ENCODE measurements at regions not wholly inside any gene's neighbourhood (a gene's known extent, or its start where the extent isn't known, plus 50 kb on each side); places are given as distances from the start of the nearest gene placed in this dataset.

DNA sequence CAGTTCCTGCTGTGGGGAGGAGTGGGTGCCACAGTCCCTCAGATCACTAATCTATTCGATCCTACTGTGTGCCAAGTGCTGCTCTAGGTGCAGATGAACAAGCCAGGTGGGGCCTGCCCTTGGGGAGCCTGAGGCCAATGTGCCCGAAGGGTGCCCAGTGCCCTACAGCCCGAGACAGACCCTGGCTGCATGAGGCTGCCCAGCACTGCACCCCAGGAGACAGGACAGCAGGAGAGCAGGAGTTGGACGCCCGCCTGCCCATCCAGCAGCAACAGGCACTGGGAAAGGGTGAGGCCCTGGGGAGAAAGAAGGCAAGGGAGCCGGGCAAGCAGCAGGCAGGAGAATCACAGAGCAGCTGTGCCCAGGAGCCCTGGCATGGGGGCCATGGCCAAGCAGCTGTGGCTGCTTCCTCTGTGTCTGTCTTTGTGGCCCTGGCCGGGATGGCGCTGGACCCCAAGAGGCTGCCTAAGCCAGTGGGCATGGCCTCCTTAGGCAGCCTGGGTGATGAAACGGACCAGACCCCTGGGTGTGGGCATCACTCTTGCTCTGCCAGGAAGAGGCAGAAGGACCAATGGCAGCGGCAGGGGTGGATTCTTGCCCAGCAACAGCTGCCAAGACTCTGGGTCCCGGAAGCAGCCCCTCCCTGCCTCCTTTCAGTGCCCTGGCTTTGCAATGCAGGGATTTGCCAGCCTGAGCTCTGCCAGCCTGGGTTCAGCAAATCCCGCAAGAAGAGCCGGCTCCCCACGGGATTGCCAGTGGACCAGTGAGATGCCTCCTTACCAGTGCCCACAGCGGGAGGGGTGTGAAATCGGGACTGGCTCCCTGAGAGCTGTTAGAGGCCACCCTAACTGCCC, 179.6 kb upstream of the TNRC6C start:
- Histone ChIP-seq H3K36me3 (no peaks in the 10 kb centered on the region), H3K27ac (no peak overlapping the region), H3K27me3 (peaks cover 20% of the 10 kb centered on the region), H3K4me3 (no peak overlapping the region), H3K4me1 (no peaks in the 10 kb centered on the region), H3K9me3 (replicated peaks) (no peaks in the 10 kb centered on the region)
- DNase-seq = peak in 1 of 2 experiments; percentile 35

GRCh38 chr17:77779711-77780539, 178.6 kb upstream of the TNRC6C start:
- Histone ChIP-seq H3K27ac (no peak overlapping the region), H3K27me3 (peaks cover 21% of the 10 kb centered on the region)
- peak; percentile 33 to 50 for DNase-seq

GRCh38 chr17:77781536-77781935, 177.0 kb upstream of the TNRC6C start:
- H3K27ac ChIP-seq = no peak overlapping the region
- no peak overlapping the region for H3K4me3 ChIP-seq
- DNase-seq = no peak
- H3K9me3 ChIP-seq (replicated peaks) = no peaks in the 10 kb centered on the region
- H3K4me1 ChIP-seq = no peaks in the 10 kb centered on the region
- peaks cover 21% of the 10 kb centered on the region for H3K27me3 ChIP-seq
- no peaks in the 10 kb centered on the region for H3K36me3 ChIP-seq

More at GRCh38 chr17:77779711-77780539, 178.6 kb upstream of the TNRC6C start:
- H3K9me3 ChIP-seq (replicated peaks) = no peaks in the 10 kb centered on the region
- H3K4me3 ChIP-seq = no peak overlapping the region
- H3K4me1 ChIP-seq = no peaks in the 10 kb centered on the region
- no peaks in the 10 kb centered on the region for H3K36me3 ChIP-seq

DNA sequence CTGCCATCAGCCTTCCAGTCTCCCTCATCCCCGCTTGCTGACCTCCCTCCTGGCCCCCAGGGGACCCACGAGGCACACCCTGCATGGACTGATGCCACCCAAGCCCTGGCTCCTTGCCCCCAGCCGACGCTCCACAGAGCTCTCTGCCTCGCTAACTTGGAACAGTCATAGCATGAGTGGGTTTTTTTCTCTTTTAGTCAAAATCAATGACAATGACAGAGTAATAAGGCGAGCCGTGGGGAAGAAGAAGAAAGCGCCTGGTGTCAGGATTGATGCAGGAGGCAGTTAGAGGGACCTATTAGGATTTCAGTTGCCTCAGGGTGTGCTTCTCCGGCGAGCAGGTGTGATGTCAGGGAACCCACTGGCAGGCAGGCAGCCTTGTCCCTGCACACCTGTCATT, 176.3 kb upstream of the TNRC6C start:
- Histone ChIP-seq H3K4me1 (no peaks in the 10 kb centered on the region), H3K9me3 (replicated peaks) (no peaks in the 10 kb centered on the region), H3K4me3 (no peak overlapping the region), H3K27me3 (peaks cover 21% of the 10 kb centered on the region), H3K27ac (no peak overlapping the region), H3K36me3 (no peaks in the 10 kb centered on the region)
- no peak for DNase-seq

- no peaks in the 10 kb centered on the region for H3K4me1 ChIP-seq
- H3K36me3 ChIP-seq = no peaks in the 10 kb centered on the region
- no peak overlapping the region for H3K27ac ChIP-seq
- H3K9me3 ChIP-seq (replicated peaks) = no peaks in the 10 kb centered on the region
- peaks cover 21% of the 10 kb centered on the region for H3K27me3 ChIP-seq
- no peak overlapping the region for H3K4me3 ChIP-seq
- DNase-seq = no peak
These were observed 175.9 kb upstream of the TNRC6C start for GRCh38 chr17:77782611-77783010.

- no peaks in the 10 kb centered on the region for H3K9me3 ChIP-seq (replicated peaks)
- H3K36me3 ChIP-seq = no peaks in the 10 kb centered on the region
- peaks cover 20% of the 10 kb centered on the region for H3K27me3 ChIP-seq
- no peak overlapping the region for H3K4me3 ChIP-seq
- no peak overlapping the region for H3K27ac ChIP-seq
- no peak for DNase-seq
- H3K4me1 ChIP-seq = no peaks in the 10 kb centered on the region
These were observed 174.3 kb upstream of the TNRC6C start for GRCh38 chr17:77783991-77784820.

GRCh38 chr17:77785312-77785905, 173.1 kb upstream of the TNRC6C start:
- H3K27ac ChIP-seq = no peak overlapping the region
- H3K27me3 ChIP-seq = peaks cover 8% of the 10 kb centered on the region; the same call in 1 of the 2 replicates
- no peak overlapping the region for H3K4me3 ChIP-seq
- no peaks in the 10 kb centered on the region for H3K9me3 ChIP-seq (replicated peaks)
- H3K4me1 ChIP-seq = no peaks in the 10 kb centered on the region
- DNase-seq = no peak
- no peaks in the 10 kb centered on the region for H3K36me3 ChIP-seq

DNA sequence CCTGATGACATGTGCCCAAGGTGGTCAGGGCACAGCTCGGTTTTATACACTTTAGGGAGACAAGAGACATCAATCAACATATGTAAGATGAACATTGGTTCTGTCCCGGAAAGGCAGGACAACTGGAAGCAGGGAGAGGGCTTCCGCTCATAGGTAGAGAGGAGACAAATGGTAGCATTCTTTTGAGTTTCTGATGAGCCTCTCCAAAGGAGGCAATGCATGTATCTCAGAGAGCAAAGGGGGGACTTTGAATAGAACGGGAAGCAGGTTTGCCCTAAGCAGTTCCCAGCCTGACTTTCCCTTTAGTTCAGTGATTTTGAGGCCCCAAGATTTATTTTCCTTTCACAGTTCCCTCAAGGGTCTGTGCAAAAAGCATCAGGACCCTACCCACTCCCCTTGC, 172.4 kb upstream of the TNRC6C start:
- Histone ChIP-seq H3K4me3 (no peak overlapping the region), H3K27ac (no peak overlapping the region), H3K4me1 (no peaks in the 10 kb centered on the region), H3K9me3 (replicated peaks) (no peaks in the 10 kb centered on the region), H3K36me3 (no peaks in the 10 kb centered on the region), H3K27me3 (peaks cover 8% of the 10 kb centered on the region; the same call in 1 of the 2 replicates)
- no peak for DNase-seq

DNA sequence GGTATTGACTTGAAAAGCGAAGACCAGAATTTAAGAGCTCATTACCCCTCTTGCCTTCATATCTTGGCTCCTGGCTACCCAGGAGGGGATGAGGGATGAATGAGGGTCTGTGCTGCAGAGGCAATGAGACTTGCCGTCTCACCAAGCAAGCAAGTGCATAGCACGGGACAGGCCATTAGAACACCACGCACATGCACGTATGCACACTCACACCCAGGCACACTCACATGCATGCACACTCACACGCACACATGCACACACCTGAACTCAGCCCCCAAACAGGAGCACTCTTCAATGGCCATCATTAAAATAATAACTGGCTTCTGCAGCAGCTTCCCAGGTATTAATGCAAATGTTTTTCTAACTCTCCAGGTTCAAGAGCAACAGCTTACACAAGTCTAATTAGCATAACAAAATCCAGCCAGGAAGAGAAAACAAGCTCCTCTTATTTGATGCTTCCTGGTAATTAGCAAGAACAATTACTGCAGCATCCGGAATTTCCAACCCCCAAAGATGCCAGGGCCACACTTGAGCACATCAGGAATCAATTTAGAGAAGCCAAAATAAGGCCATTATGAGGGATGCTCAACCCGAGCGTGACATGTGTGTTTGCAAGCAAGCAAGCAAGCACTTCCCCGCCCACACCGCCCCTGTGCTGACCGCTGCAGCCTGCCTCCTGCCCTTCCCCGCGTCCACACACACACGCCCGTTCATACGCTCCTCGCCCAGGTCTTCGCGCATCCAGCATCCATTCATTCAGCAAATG, 171.6 kb upstream of the TNRC6C start:
- peaks cover 8% of the 10 kb centered on the region; the same call in 1 of the 2 replicates for H3K27me3 ChIP-seq
- no peak overlapping the region for H3K27ac ChIP-seq
- H3K4me1 ChIP-seq = no peaks in the 10 kb centered on the region
- H3K4me3 ChIP-seq = no peak overlapping the region
- DNase-seq = no peak
- H3K36me3 ChIP-seq = no peaks in the 10 kb centered on the region
- H3K9me3 ChIP-seq (replicated peaks) = no peaks in the 10 kb centered on the region

DNA sequence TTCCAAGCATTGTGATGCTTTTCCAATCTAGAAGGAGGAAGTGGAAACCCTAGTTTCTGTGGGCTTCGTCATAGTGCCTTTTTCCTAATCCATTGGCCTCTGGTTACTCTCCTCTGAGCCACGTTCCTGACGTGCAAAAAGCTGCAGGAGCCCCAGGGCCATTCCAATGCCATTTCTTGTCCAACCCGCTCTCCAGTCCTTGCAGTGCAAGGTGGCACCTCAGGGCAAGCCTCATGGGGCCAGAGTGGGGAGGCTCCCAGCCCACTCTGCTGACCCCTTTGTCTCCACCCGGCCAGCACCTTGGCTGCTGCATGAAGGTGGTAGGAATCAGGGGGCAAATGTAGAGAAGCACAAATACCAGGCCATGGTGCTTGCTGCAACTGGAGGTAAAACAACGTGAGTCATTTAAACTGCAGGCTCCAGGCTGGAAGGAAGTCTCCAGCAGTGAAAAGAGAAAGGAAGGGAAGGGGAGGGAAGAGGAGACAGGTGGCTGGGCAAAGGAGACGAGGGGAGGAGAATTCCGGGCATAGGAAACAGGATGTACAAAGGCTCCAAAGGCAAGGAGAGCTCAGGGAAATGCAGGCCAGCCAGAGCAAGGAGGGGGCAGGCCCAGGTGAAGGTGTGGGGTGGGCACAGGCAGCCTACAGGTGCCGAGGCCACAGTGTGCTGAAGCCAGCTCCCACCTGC, 168.2 kb upstream of the TNRC6C start:
- no peaks in the 10 kb centered on the region for H3K9me3 ChIP-seq (replicated peaks)
- no peak overlapping the region for H3K4me3 ChIP-seq
- H3K4me1 ChIP-seq = no peaks in the 10 kb centered on the region
- H3K36me3 ChIP-seq = no peaks in the 10 kb centered on the region
- DNase-seq = no peak
- no peak overlapping the region for H3K27ac ChIP-seq
- H3K27me3 ChIP-seq = no peaks in the 10 kb centered on the region; the same call in 1 of the 2 replicates

GRCh38 chr17:77792626-77793025, 165.9 kb upstream of the TNRC6C start:
- Histone ChIP-seq H3K27ac (no peak overlapping the region), H3K9me3 (replicated peaks) (no peaks in the 10 kb centered on the region), H3K27me3 (peaks cover 7% of the 10 kb centered on the region; the same call in 1 of the 2 replicates), H3K36me3 (no peaks in the 10 kb centered on the region), H3K4me1 (no peaks in the 10 kb centered on the region), H3K4me3 (no peak overlapping the region)
- DNase-seq = no peak

- no peak for DNase-seq
- peaks cover 10% of the 10 kb centered on the region; the same call in 1 of the 2 replicates for H3K27me3 ChIP-seq
- no peak overlapping the region for H3K27ac ChIP-seq
- H3K36me3 ChIP-seq = no peaks in the 10 kb centered on the region
- H3K4me1 ChIP-seq = no peaks in the 10 kb centered on the region
- no peaks in the 10 kb centered on the region for H3K9me3 ChIP-seq (replicated peaks)
- no peak overlapping the region for H3K4me3 ChIP-seq
These were observed 165.1 kb upstream of the TNRC6C start for GRCh38 chr17:77793146-77793970.

DNA sequence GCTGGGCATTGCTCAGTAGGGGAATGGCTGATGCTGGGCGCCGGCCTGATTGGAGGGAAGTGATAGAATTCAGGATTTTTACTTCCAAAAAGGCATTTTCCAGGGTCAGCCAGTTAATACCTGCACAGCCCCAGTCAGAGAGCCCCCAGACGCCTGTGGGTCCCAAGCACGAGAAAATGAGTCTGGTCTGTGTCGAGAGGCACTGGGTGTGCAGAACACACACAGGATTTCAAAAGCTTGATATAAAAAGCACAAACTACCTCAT, 164.6 kb upstream of the TNRC6C start:
- peaks cover 10% of the 10 kb centered on the region; the same call in 1 of the 2 replicates for H3K27me3 ChIP-seq
- no peaks in the 10 kb centered on the region for H3K36me3 ChIP-seq
- H3K4me1 ChIP-seq = no peaks in the 10 kb centered on the region
- no peak overlapping the region for H3K4me3 ChIP-seq
- H3K27ac ChIP-seq = no peak overlapping the region
- no peaks in the 10 kb centered on the region for H3K9me3 ChIP-seq (replicated peaks)
- DNase-seq = no peak
